Stomach (tissue), 8 donors: ENCODE measurements at regions not wholly inside any gene's neighbourhood (a gene's known extent, or its start where the extent isn't known, plus 50 kb on each side); places are given as distances from the start of the nearest gene placed in this dataset.
"Not testable (repeated sequence)": the region's sequence is repeated elsewhere in the genome, so short reads cannot be mapped to it uniquely, and the experiment has no call there.

Experiments used
- DNase-seq, 2 donors: peaks; one replicate each; pipeline versions ENCODE4 v3.0.0 to v3.0.0-alpha.2; 2013 to 2019
- H3K27ac ChIP-seq, 5 donors: fragments of 200-600 bp in 4 of 5; sonication (generic) in 4 of 5; one replicate each; pipeline ENCODE4 v1.5.1; 2013 to 2019; ENCODE audit warnings: mild to moderate bottlenecking in 1 of 5, moderate library complexity in 1 of 5
- H3K27me3 ChIP-seq, 3 donors: fragments of 200-600 bp; sonication (generic); one replicate each; pipeline ENCODE4 v1.5.1; 2017 to 2019; ENCODE audit warnings: mixed run types in 1 of 3
- H3K36me3 ChIP-seq, 4 donors: fragments of 200-600 bp; sonication (generic); 1 replicate in 3 of 4; 2 replicates in 1 of 4; pipeline ENCODE4 v1.5.1; 2016 to 2019
- H3K4me1 ChIP-seq, 4 donors: fragments of 200-600 bp; sonication (generic); one replicate each; pipeline ENCODE4 v1.5.1; 2016 to 2019
- H3K4me3 ChIP-seq, 4 donors: fragments of 200-600 bp; sonication (generic) in 3 of 4; one replicate each; pipeline ENCODE4 v1.5.1; 2016 to 2019; ENCODE audit warnings: mild to moderate bottlenecking in 1 of 4
- H3K9me3 ChIP-seq, 4 donors: fragments of 200-600 bp; sonication (generic); one replicate each; pipeline ENCODE4 v1.5.1; 2016 to 2019
- EP300 ChIP-seq: sonication (generic); formaldehyde crosslinking; IDR thresholded peaks from one replicate; pipeline ENCODE4 v1.6.1; 2017; ENCODE audit warnings: antibody characterized with exemption
- POLR2A ChIP-seq, 4 donors: fragments of 450-650 bp; IDR thresholded peaks; one replicate each; pipeline ENCODE4 v1.6.1; 2016; ENCODE audit warnings: antibody characterized with exemption in 4 of 4, control low read depth in 2 of 4, mild to moderate bottlenecking in 1 of 4, moderate library complexity in 1 of 4
- POLR2AphosphoS5 ChIP-seq, 3 donors: sonication (generic); formaldehyde crosslinking; IDR thresholded peaks; one replicate each; pipeline ENCODE4 v1.6.1; 2016; ENCODE audit warnings: antibody characterized with exemption in 3 of 3
- WGBS, 5 donors: extraction: QIAGEN DNeasy Blood & Tissue Kit in 3 of 5; methylation state at CpG; one replicate each; pipeline versions ENCODE4 v1.1.5 to v1.1.7; 2013 to 2018; 5-methylcytosine and 5-hydroxymethylcytosine counted together
- intact Hi-C: fragments of 100-400 bp; cut with DNase I; formaldehyde crosslinking; loops from one replicate; pipeline ENCODE4 v1.15.1; 2023; ENCODE audit warnings: low total_unique reads
- TF ChIP-seq, protein P1 (sequence below), 7 experiments: fragments of 450-650 bp in 4 of 7; fragments of 200-600 bp in 3 of 7; sonication (generic) in 3 of 7; IDR thresholded peaks; one replicate each; pipeline ENCODE4 v1.5.1; 2016 to 2019; ENCODE audit warnings: antibody characterized with exemption in 7 of 7, control low read depth in 2 of 7, mild to moderate bottlenecking in 1 of 7
- donor health status: healthy with polysubstance abuse.
- donor health status: Bipolar disorder and iron deficiency.
- donor health status: healthy.

DNA sequence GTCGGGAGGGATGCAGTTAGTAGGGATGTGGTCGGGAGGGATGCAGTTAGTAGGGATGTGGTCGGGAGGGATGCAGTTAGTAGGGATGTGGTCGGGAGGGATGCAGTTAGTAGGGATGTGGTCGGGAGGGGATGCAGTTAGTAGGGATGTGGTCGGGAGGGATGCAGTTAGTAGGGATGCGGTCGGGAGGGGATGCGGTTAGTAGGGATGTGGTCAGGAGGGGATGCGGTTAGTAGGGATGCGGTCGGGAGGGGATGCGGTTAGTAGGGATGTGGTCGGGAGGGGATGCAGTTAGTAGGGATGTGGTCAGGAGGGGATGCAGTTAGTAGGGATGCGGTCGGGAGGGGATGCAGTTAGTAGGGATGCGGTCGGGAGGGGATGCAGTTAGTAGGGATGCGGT is 96.2 kb downstream of the BDH1 start:
- not testable (repeated sequence) for H3K27me3 ChIP-seq, H3K27ac ChIP-seq, H3K4me3 ChIP-seq, H3K36me3 ChIP-seq, H3K9me3 ChIP-seq
- 63 to 75% (median 68%) methylated on average over 18 to 19 of the region's 19 CpGs for WGBS, 5 donors
- H3K4me1 ChIP-seq: peaks cover 9 to 28% (median 20%) of the 10 kb centered on the region in 4 donors
- DNase-seq: peak in 1 of 2 donors; percentile 53
- intact Hi-C loops: loop anchor here (10.0 kb wide), 1 partner anchor 195 kb away; no protein-coding TSS in a partner anchor

DNA sequence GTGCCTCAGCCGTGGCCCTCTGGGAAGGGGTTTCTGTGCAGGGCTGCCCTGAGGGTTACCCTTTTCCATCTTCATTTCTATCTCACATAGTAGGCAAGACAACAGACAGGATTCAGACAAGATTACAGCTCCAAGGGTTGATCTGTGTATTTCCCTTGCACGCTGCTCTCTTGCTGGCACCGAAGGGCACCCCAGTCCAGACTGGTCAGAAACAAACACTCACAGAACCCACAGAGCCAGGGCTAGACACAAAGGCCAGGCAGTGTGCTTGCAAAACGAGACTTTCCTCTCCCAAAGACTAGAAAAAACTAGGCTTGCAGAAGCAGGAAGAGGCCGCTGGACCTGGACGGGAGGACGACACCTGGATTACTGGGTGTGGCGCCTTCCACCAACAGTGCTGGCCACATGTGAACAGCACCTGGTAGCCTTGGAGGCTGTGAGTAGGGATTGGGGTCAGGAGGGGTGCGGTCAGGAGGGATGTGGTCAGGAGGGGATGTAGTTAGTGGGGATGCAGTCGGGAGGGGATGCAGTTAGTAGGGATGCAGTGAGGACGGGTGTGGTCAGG is 96.8 kb downstream of the BDH1 start:
- H3K4me3 ChIP-seq: no peak overlapping the region
- TF ChIP-seq, protein P1, sequence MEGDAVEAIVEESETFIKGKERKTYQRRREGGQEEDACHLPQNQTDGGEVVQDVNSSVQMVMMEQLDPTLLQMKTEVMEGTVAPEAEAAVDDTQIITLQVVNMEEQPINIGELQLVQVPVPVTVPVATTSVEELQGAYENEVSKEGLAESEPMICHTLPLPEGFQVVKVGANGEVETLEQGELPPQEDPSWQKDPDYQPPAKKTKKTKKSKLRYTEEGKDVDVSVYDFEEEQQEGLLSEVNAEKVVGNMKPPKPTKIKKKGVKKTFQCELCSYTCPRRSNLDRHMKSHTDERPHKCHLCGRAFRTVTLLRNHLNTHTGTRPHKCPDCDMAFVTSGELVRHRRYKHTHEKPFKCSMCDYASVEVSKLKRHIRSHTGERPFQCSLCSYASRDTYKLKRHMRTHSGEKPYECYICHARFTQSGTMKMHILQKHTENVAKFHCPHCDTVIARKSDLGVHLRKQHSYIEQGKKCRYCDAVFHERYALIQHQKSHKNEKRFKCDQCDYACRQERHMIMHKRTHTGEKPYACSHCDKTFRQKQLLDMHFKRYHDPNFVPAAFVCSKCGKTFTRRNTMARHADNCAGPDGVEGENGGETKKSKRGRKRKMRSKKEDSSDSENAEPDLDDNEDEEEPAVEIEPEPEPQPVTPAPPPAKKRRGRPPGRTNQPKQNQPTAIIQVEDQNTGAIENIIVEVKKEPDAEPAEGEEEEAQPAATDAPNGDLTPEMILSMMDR (IDR thresholded peaks at IDR 0.05): no peak
- TF ChIP-seq POLR2AphosphoS5 (IDR thresholded peaks at IDR 0.05) (no peak), EP300 (no peak), POLR2A (IDR thresholded peaks at IDR 0.05) (no peak)
- DNase-seq: no peak
- peaks cover 9 to 28% (median 20%) of the 10 kb centered on the region in 4 donors for H3K4me1 ChIP-seq
- no peak overlapping the region for H3K27ac ChIP-seq
- no peaks in the 10 kb centered on the region for H3K27me3 ChIP-seq
- no peaks in the 10 kb centered on the region for H3K36me3 ChIP-seq
- H3K9me3 ChIP-seq: no peaks in the 10 kb centered on the region
- intact Hi-C loops: loop anchor here (10.0 kb wide), 1 partner anchor 194 kb away; no protein-coding TSS in a partner anchor
- WGBS, 5 donors: 78 to 89% (median 83%) methylated on average over 9 to 11 of the region's 11 CpGs

DNA sequence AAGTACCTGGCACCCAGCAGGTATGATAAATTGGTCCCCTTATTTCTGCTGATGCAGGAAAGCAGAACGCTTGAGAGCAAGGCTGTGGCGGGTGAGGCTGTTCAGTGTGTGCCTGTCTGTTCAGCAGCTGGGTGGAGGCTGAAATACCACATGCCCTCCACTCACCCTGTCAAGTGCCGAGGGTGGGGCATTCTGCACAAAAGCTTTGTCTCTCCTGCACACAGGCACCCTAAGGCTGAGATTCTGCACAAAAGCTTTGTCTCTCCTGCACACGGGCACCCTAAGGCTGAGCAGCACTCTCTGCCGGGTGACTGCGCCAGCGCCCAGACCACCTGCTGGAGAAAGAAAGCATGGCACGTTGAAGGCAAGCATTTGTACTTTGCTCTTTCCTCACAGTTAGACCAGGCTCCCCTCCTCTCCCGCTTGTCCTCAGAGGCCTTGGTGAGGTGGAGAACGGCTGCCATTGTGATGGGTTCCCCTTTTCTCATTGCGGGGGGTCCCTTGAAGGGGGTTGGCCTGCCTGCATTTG is 97.5 kb downstream of the BDH1 start:
- TF ChIP-seq POLR2A (IDR thresholded peaks at IDR 0.05): no peak
- TF ChIP-seq, protein P1 (IDR thresholded peaks at IDR 0.05): peak in 5 of 7 experiments; percentile 18 to 46 (median 26)
- TF ChIP-seq EP300: no peak
- no peak for TF ChIP-seq POLR2AphosphoS5 (IDR thresholded peaks at IDR 0.05)
- intact Hi-C loops: loop anchor here (10.0 kb wide), 1 partner anchor 193 kb away; no protein-coding TSS in a partner anchor
- Histone ChIP-seq H3K27me3 (no peaks in the 10 kb centered on the region), H3K36me3 (no peaks in the 10 kb centered on the region), H3K4me1 (peaks cover 9 to 28% (median 20%) of the 10 kb centered on the region in 4 donors), H3K27ac (no peak overlapping the region), H3K4me3 (no peak overlapping the region), H3K9me3 (no peaks in the 10 kb centered on the region)
- peak; percentile 45 to 73 for DNase-seq
- WGBS, 5 donors: 26 to 55% (median 38%) methylated on average over 11 of the region's 11 CpGs

DNA sequence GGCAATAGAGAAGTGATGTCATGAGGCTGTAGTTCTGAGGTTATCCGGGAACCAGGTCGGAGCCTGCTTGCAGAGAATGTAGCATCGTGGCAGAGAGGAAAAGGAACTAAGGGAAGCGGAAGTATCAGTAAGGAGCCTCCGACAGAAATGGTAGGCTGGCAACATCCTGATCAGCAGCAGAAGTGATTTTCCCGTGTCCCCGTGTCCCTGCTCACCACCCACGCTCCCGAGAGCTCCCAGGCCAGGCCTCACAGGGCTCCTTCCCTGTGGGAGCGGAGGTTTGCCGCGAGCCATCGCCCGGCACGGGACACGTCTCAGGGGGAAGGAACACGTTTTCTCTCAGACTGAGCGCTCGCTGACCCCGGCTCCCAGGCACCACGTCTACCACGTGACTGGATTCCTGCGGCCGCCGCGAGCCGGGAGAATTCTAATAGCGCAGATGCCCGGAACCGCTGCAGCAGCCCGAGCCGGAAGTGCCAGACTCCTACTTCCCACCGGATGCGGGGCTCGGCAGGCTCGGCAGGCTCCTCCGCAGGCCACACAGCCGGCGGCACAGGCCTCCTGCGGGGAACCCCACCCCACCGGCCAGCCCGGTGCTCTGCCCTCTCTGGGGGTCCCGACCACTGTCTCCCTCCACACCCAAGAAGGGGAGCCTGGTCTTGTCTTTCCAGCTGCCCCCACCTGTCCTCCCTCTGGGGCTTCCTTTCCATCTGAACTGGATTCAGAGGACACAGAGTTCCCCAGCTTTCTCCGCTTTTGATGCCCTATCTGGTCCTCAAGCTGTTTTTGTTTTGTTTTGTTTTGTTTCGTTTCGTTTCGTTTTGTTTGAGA is 99.3 kb downstream of the BDH1 start:
- intact Hi-C loops: loop anchor here (10.0 kb wide), 1 partner anchor 192 kb away; no protein-coding TSS in a partner anchor
- Histone ChIP-seq H3K36me3 (no peaks in the 10 kb centered on the region), H3K4me3 (peak overlapping the region; percentile 43 to 62 (median 55)), H3K27me3 (no peaks in the 10 kb centered on the region), H3K4me1 (peaks cover 9 to 28% (median 20%) of the 10 kb centered on the region in 4 donors), H3K9me3 (no peaks in the 10 kb centered on the region), H3K27ac (peak overlapping the region; percentile 60 to 88 (median 81))
- TF ChIP-seq, protein P1 (IDR thresholded peaks at IDR 0.05): no peak
- TF ChIP-seq POLR2AphosphoS5 (IDR thresholded peaks at IDR 0.05): peak; percentile 53 to 78 (median 69)
- 7 to 21% (median 8%) methylated on average over 17 to 47 of the region's 47 CpGs for WGBS, 5 donors
- DNase-seq: peak; percentile 86 to 94

DNA sequence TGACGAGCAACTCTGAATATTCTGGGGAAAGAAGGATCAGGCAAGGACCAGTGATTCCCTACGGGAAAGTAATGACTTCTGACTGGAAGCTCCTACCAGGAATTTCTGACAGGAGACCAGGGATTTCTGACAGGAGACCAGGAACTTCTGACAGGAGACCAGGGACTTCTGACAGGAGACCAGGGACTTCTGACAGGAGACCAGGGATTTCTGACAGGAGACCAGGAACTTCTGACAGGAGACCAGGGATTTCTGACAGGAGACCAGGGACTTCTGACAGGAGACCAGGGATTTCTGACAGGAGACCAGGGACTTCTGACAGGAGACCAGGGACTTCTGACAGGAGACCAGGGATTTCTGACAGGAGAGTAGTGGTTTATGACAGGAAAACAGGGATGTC is 100.9 kb downstream of the BDH1 start:
- not testable (repeated sequence) for H3K9me3 ChIP-seq, H3K27ac ChIP-seq, H3K27me3 ChIP-seq, H3K36me3 ChIP-seq, H3K4me3 ChIP-seq, DNase-seq
- intact Hi-C loops: loop anchor here (10.0 kb wide), 1 partner anchor 190 kb away; no protein-coding TSS in a partner anchor
- H3K4me1 ChIP-seq: peaks cover 9 to 28% (median 20%) of the 10 kb centered on the region in 4 donors
- WGBS, 5 donors: 69 to 89% (median 80%) methylated on average over 2 of the region's 2 CpGs
